ENCODE measurements at regions not wholly inside any gene's neighbourhood (a gene's known extent, or its start where the extent isn't known, plus 50 kb on each side); places are given as distances from the start of the nearest gene placed in this dataset.

DNA sequence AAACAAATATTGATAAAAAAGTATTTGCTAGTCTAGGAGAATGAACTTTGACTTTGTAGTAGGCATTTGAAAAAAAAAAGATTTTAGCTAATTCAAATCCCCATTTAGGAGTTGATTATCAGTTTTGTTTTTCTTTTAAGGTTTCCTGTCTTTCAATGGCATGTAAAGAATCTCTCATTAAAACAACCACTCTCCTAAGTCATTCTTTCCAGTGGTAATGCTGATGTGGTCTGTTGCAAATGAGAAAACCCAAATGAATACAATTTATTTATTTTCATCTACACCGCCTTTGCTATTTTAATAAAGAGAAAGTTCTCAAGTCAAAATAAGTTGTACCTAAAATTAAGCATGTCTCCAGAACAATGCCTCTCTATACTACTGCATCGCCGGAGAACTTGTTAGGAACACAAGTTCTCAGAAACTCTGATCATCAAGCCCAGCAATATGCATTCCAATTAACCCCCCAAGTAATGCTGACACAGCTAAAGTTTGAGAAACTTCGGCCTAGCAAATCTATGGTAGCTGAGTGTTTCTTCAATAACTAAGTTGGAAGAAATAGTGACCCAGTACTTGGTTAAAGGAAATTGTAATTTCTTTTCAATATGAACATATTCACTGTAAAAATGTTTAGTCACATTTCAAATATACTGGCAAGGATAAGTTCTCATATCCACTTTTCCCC is 255.1 kb downstream of the PTPRC start:
- ChIA-PET POLR2A (no interaction called here), CTCF (interaction anchor here (0.7 kb wide), 1 partner anchor 119 kb away, joined by 4 read pairs; no protein-coding TSS in a partner anchor)
- H3K27ac ChIP-seq (ENCODE audit: low read length), result peak overlapping the region; percentile 51; the same call in 1 of the 2 replicates
- TF ChIP-seq POLR2AphosphoS5 (IDR thresholded peaks at IDR 0.05; ENCODE audit: low read depth, low read length) (no peak), SIN3A (IDR thresholded peaks at IDR 0.05; ENCODE audit: borderline replicate concordance, insufficient read depth, low read depth, low read length) (no peak), TCF7L2 (IDR thresholded peaks at IDR 0.05; ENCODE audit: low read depth, low read length) (no peak)
- TF ChIP-seq, protein P1, sequence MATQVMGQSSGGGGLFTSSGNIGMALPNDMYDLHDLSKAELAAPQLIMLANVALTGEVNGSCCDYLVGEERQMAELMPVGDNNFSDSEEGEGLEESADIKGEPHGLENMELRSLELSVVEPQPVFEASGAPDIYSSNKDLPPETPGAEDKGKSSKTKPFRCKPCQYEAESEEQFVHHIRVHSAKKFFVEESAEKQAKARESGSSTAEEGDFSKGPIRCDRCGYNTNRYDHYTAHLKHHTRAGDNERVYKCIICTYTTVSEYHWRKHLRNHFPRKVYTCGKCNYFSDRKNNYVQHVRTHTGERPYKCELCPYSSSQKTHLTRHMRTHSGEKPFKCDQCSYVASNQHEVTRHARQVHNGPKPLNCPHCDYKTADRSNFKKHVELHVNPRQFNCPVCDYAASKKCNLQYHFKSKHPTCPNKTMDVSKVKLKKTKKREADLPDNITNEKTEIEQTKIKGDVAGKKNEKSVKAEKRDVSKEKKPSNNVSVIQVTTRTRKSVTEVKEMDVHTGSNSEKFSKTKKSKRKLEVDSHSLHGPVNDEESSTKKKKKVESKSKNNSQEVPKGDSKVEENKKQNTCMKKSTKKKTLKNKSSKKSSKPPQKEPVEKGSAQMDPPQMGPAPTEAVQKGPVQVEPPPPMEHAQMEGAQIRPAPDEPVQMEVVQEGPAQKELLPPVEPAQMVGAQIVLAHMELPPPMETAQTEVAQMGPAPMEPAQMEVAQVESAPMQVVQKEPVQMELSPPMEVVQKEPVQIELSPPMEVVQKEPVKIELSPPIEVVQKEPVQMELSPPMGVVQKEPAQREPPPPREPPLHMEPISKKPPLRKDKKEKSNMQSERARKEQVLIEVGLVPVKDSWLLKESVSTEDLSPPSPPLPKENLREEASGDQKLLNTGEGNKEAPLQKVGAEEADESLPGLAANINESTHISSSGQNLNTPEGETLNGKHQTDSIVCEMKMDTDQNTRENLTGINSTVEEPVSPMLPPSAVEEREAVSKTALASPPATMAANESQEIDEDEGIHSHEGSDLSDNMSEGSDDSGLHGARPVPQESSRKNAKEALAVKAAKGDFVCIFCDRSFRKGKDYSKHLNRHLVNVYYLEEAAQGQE (IDR thresholded peaks at IDR 0.05; ENCODE audit: insufficient read depth in 1 of 2, low read depth in 2 of 2, low read length in 1 of 2), result no peak
- TF ChIP-seq, protein P2, sequence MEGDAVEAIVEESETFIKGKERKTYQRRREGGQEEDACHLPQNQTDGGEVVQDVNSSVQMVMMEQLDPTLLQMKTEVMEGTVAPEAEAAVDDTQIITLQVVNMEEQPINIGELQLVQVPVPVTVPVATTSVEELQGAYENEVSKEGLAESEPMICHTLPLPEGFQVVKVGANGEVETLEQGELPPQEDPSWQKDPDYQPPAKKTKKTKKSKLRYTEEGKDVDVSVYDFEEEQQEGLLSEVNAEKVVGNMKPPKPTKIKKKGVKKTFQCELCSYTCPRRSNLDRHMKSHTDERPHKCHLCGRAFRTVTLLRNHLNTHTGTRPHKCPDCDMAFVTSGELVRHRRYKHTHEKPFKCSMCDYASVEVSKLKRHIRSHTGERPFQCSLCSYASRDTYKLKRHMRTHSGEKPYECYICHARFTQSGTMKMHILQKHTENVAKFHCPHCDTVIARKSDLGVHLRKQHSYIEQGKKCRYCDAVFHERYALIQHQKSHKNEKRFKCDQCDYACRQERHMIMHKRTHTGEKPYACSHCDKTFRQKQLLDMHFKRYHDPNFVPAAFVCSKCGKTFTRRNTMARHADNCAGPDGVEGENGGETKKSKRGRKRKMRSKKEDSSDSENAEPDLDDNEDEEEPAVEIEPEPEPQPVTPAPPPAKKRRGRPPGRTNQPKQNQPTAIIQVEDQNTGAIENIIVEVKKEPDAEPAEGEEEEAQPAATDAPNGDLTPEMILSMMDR (IDR thresholded peaks at IDR 0.05), result no peak
- in situ Hi-C loops (cut with HindIII; ENCODE audit: low pct_unique_long_range_greater_than_20kb, low sequenced_read_pairs) (no loop called here), intact Hi-C loops (cut with micrococcal nuclease; ENCODE audit: unreplicated experiment) (no loop called here)
- peaks cover 43% of the 10 kb centered on the region for H3K4me1 ChIP-seq (ENCODE audit: control insufficient read depth, insufficient read depth, low read length)
- ATAC-seq (no peak), DNase-seq (ENCODE audit: low read depth, low spot score) (no peak)
- no peaks in the 10 kb centered on the region for H3K9me3 ChIP-seq (ENCODE audit: control insufficient read depth, insufficient read depth, low read depth, low read length)
- H3K27me3 ChIP-seq (ENCODE audit: control insufficient read depth, insufficient read depth, low read length), result no peaks in the 10 kb centered on the region
- no TSS peak for BruUV-seq (replicated peaks)
- no peaks in the 10 kb centered on the region; the same call in 1 of the 2 replicates for H3K36me3 ChIP-seq (ENCODE audit: control insufficient read depth, insufficient read depth, low read length)
- H3K4me3 ChIP-seq (ENCODE audit: low read depth in 2 of 2, low read length in 2 of 2), result no peak overlapping the region

DNA sequence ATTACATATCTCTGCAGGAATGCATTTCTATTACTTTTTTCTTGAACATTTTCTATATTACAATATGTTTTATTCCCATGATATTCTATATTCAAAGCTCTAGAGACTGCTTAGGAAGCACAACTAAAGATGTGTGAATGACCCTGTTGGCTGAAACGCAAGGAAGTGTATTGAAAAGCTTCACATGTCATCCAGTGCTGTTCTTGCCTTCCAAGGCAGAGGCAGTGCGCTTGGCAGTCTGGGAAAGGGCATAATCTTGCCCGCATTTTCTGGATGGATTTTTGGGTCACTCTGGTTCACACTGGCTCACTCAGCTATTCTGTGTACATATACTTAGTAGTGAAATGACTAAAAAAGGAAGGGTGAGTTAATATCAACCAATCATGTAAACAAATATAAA is 262.4 kb downstream of the PTPRC start:
- intact Hi-C loops (cut with micrococcal nuclease; ENCODE audit: unreplicated experiment) (no loop called here), in situ Hi-C loops (cut with HindIII; ENCODE audit: low pct_unique_long_range_greater_than_20kb, low sequenced_read_pairs) (no loop called here)
- ChIA-PET CTCF (no interaction called here), POLR2A (interaction anchor here (0.5 kb wide), 1 partner anchor 339 kb away, joined by 3 read pairs; no protein-coding TSS in a partner anchor)
- TF ChIP-seq POLR2AphosphoS5 (IDR thresholded peaks at IDR 0.05; ENCODE audit: low read depth, low read length) (no peak), TCF7L2 (IDR thresholded peaks at IDR 0.05; ENCODE audit: low read depth, low read length) (no peak), SIN3A (IDR thresholded peaks at IDR 0.05; ENCODE audit: borderline replicate concordance, insufficient read depth, low read depth, low read length) (no peak)
- TF ChIP-seq, protein P1 (IDR thresholded peaks at IDR 0.05; ENCODE audit: insufficient read depth in 1 of 2, low read depth in 2 of 2, low read length in 1 of 2), result no peak
- TF ChIP-seq, protein P2 (IDR thresholded peaks at IDR 0.05), result no peak
- Histone ChIP-seq H3K27me3 (ENCODE audit: control insufficient read depth, insufficient read depth, low read length) (no peaks in the 10 kb centered on the region), H3K36me3 (ENCODE audit: control insufficient read depth, insufficient read depth, low read length) (no peaks in the 10 kb centered on the region; the same call in 1 of the 2 replicates), H3K27ac (ENCODE audit: low read length) (no peak overlapping the region; the same call in 1 of the 2 replicates), H3K9me3 (ENCODE audit: control insufficient read depth, insufficient read depth, low read depth, low read length) (no peaks in the 10 kb centered on the region), H3K4me3 (ENCODE audit: low read depth in 2 of 2, low read length in 2 of 2) (no peak overlapping the region), H3K4me1 (ENCODE audit: control insufficient read depth, insufficient read depth, low read length) (peaks cover 33% of the 10 kb centered on the region)
- no peak for ATAC-seq
- no TSS peak for BruUV-seq (replicated peaks)
- no peak for DNase-seq (ENCODE audit: low read depth, low spot score)
